ENCODE measurements at regions not wholly inside any gene's neighbourhood (a gene's known extent, or its start where the extent isn't known, plus 50 kb on each side); places are given as distances from the start of the nearest gene placed in this dataset.

- intact Hi-C loops (cut with micrococcal nuclease; ENCODE audit: unreplicated experiment) = no loop called here
- WGBS (ENCODE audit: insufficient coverage, insufficient replicate concordance, low lambda C conversion rate, missing lambda C conversion rate) = 19% methylated on average over 11 of the region's 11 CpGs
These were observed 189.6 kb upstream of the TMEM132C start for GRCh38 chr12:128077211-128077916.

More at GRCh38 chr12:128077211-128077916, 189.6 kb upstream of the TMEM132C start:
- Histone ChIP-seq H3K9ac (ENCODE audit: control insufficient read depth, insufficient read depth, low read length) (no peak overlapping the region), H3K4me2 (ENCODE audit: control insufficient read depth, insufficient read depth) (no peak overlapping the region), H2AFZ (ENCODE audit: control insufficient read depth, low read depth, low read length) (no peak overlapping the region), H3K4me3 (no peak overlapping the region), H4K20me1 (ENCODE audit: control insufficient read depth, insufficient read depth) (no peaks in the 10 kb centered on the region), H3K79me2 (ENCODE audit: control insufficient read depth, insufficient read depth, low read length) (no peaks in the 10 kb centered on the region), H3K27ac (ENCODE audit: control insufficient read depth, insufficient read depth) (no peak overlapping the region), H3K27me3 (replicated peaks in 1 of 2; ENCODE audit: control insufficient read depth in 2 of 2, insufficient read depth in 2 of 2, low read length in 1 of 2) (no peaks in the 10 kb centered on the region), H3K9me3 (replicated peaks; ENCODE audit: control insufficient read depth, insufficient read depth, low read length) (no peaks in the 10 kb centered on the region), H3K4me1 (ENCODE audit: control insufficient read depth, insufficient read depth, low read length) (no peaks in the 10 kb centered on the region), H3K36me3 (ENCODE audit: control insufficient read depth in 2 of 2, insufficient read depth in 2 of 2, low read length in 1 of 2) (no peaks in the 10 kb centered on the region)
- POLR2A ChIA-PET = no interaction called here
- CTCF ChIA-PET = no interaction called here
- no peak for ATAC-seq
- no peak for DNase-seq (ENCODE audit: low read depth, low spot score)
- SMC1A ChIA-PET (ENCODE audit: uncharacterized antibody, unreplicated experiment) = no interaction called here
- in situ Hi-C loops (cut with MboI) = no loop called here
- FAIRE-seq = no peak
- TF ChIP-seq USF2 (IDR thresholded peaks at IDR 0.05; ENCODE audit: borderline replicate concordance, low read depth, low read length) (no peak), SUZ12 (IDR thresholded peaks at IDR 0.05; ENCODE audit: unreplicated experiment) (no peak), SREBF2 (IDR thresholded peaks at IDR 0.05; ENCODE audit: low read length) (no peak), E2F4 (IDR thresholded peaks at IDR 0.05; ENCODE audit: low read depth, low read length) (no peak), MAX (IDR thresholded peaks at IDR 0.05; ENCODE audit: low read depth, low read length) (no peak), HCFC1 (IDR thresholded peaks at IDR 0.05; ENCODE audit: low read length) (no peak), SKIL (IDR thresholded peaks at IDR 0.05; ENCODE audit: low read depth, poor library complexity, severe bottlenecking) (no peak), FOS (IDR thresholded peaks at IDR 0.05; ENCODE audit: borderline replicate concordance, extremely low read depth, insufficient read length) (no peak), MEF2B (IDR thresholded peaks at IDR 0.05; ENCODE audit: partially characterized antibody, poor library complexity, severe bottlenecking) (no peak)
- RAD21 ChIA-PET (ENCODE audit: unreplicated experiment) = no interaction called here
- BruUV-seq (replicated peaks) = no TSS peak
